ENCODE measurements at regions not wholly inside any gene's neighbourhood (a gene's known extent, or its start where the extent isn't known, plus 50 kb on each side); places are given as distances from the start of the nearest gene placed in this dataset.

GRCh38 chr1:73034271-73034670 lies 751.9 kb upstream of the NEGR1 start:
- TF ChIP-seq CTCF (IDR thresholded peaks at IDR 0.05) (no peak), RFX5 (IDR thresholded peaks at IDR 0.05) (no peak), NFE2L2 (conservative IDR thresholded peaks at IDR 0.05; ENCODE audit: low read length) (no peak), REST (IDR thresholded peaks at IDR 0.05) (no peak), CHD2 (IDR thresholded peaks at IDR 0.05; ENCODE audit: low read length, partially characterized antibody) (no peak), ZFP36 (IDR thresholded peaks at IDR 0.05; ENCODE audit: borderline replicate concordance, partially characterized antibody) (no peak), USF2 (IDR thresholded peaks at IDR 0.05) (no peak), RAD21 (conservative IDR thresholded peaks at IDR 0.05 in 1 of 2, IDR thresholded peaks at IDR 0.05 in 1 of 2) (no peak), ELK1 (IDR thresholded peaks at IDR 0.05; ENCODE audit: low read depth, low read length) (no peak), KDM1A (IDR thresholded peaks at IDR 0.05; ENCODE audit: low read depth) (no peak), MYC (IDR thresholded peaks at IDR 0.05; ENCODE audit: borderline replicate concordance, low read length) (no peak)
